ENCODE measurements at regions not wholly inside any gene's neighbourhood (a gene's known extent, or its start where the extent isn't known, plus 50 kb on each side); places are given as distances from the start of the nearest gene placed in this dataset.
"Not testable (repeated sequence)": the region's sequence is repeated elsewhere in the genome, so short reads cannot be mapped to it uniquely, and the experiment has no call there.

- TF ChIP-seq CTCF (IDR thresholded peaks at IDR 0.05) (no peak), EP300 (IDR thresholded peaks at IDR 0.05) (no peak), POLR2A (IDR thresholded peaks at IDR 0.05) (no peak), POLR2AphosphoS5 (IDR thresholded peaks at IDR 0.05) (no peak)
- Histone ChIP-seq H3K27ac (no peak overlapping the region), H3K9me3 (no peaks in the 10 kb centered on the region), H3K27me3 (no peaks in the 10 kb centered on the region), H3K4me3 (no peak overlapping the region), H3K36me3 (no peaks in the 10 kb centered on the region), H3K4me1 (peaks cover 5 to 18% (median 13%) of the 10 kb centered on the region in 4 donors)
- WGBS, 2 donors, result 84 to 87% methylated on average over 5 of the region's 5 CpGs
- ATAC-seq (ENCODE audit: low FRiP score in 2 of 2), result no peak
- no peak for DNase-seq
Observed at GRCh38 chr16:29315046-29315445, 91.5 kb downstream of the NPIPB11 start.

GRCh38 chr16:29314292-29314934, 92.1 kb downstream of the NPIPB11 start:
- WGBS, 2 donors, result 97 to 98% methylated on average over 12 to 17 of the region's 20 CpGs
- ATAC-seq (ENCODE audit: low FRiP score in 2 of 2), result no peak
- Histone ChIP-seq H3K36me3 (no peaks in the 10 kb centered on the region), H3K9me3 (no peaks in the 10 kb centered on the region), H3K4me3 (no peak overlapping the region), H3K27me3 (no peaks in the 10 kb centered on the region), H3K27ac (no peak overlapping the region), H3K4me1 (peaks cover 5 to 18% (median 13%) of the 10 kb centered on the region in 4 donors)
- TF ChIP-seq POLR2A (IDR thresholded peaks at IDR 0.05), result no peak
- no peak for TF ChIP-seq EP300 (IDR thresholded peaks at IDR 0.05)
- no peak for TF ChIP-seq POLR2AphosphoS5 (IDR thresholded peaks at IDR 0.05)
- TF ChIP-seq CTCF (IDR thresholded peaks at IDR 0.05), result no peak
- DNase-seq, result no peak

GRCh38 chr16:29313559-29314048, 92.9 kb downstream of the NPIPB11 start:
- TF ChIP-seq POLR2AphosphoS5 (IDR thresholded peaks at IDR 0.05), result no peak
- no peak for TF ChIP-seq EP300 (IDR thresholded peaks at IDR 0.05)
- TF ChIP-seq CTCF (IDR thresholded peaks at IDR 0.05), result no peak
- no peak for TF ChIP-seq POLR2A (IDR thresholded peaks at IDR 0.05)
- ATAC-seq (ENCODE audit: low FRiP score in 2 of 2) (no peak), DNase-seq (no peak)
- H3K9me3 ChIP-seq, result no peaks in the 10 kb centered on the region
- no peaks in the 10 kb centered on the region for H3K27me3 ChIP-seq
- no peak overlapping the region for H3K4me3 ChIP-seq
- no peak overlapping the region for H3K27ac ChIP-seq
- no peaks in the 10 kb centered on the region for H3K36me3 ChIP-seq
- H3K4me1 ChIP-seq, result peaks cover 3 to 11% (median 7%) of the 10 kb centered on the region in 4 donors
- WGBS, 2 donors, result 86 to 96% methylated on average over 5 to 9 of the region's 9 CpGs

- ATAC-seq (ENCODE audit: low FRiP score in 2 of 2) (no peak), DNase-seq (no peak)
- no peaks in the 10 kb centered on the region for H3K36me3 ChIP-seq
- no peaks in the 10 kb centered on the region for H3K9me3 ChIP-seq
- H3K4me3 ChIP-seq, result no peak overlapping the region
- H3K27ac ChIP-seq, result no peak overlapping the region
- WGBS, 2 donors, result 86 to 90% methylated on average over 15 to 18 of the region's 33 CpGs
- H3K4me1 ChIP-seq, result peaks cover 0 to 6% (median 3%) of the 10 kb centered on the region in 4 donors
- TF ChIP-seq CTCF (IDR thresholded peaks at IDR 0.05) (no peak), POLR2AphosphoS5 (IDR thresholded peaks at IDR 0.05) (no peak), POLR2A (IDR thresholded peaks at IDR 0.05) (no peak), EP300 (IDR thresholded peaks at IDR 0.05) (no peak)
- no peaks in the 10 kb centered on the region for H3K27me3 ChIP-seq
Observed at GRCh38 chr16:29312835-29313558, 93.5 kb downstream of the NPIPB11 start.

- H3K4me1 ChIP-seq; H3K36me3 ChIP-seq; H3K27ac ChIP-seq; ATAC-seq (ENCODE audit: low FRiP score in 2 of 2); H3K9me3 ChIP-seq; H3K4me3 ChIP-seq; H3K27me3 ChIP-seq: not testable (repeated sequence)
- 94 to 98% methylated on average over 12 to 17 of the region's 18 CpGs for WGBS, 2 donors
- peak in 1 of 2 donors; percentile 75 for DNase-seq
Observed at GRCh38 chr16:29312345-29312675, 94.2 kb downstream of the NPIPB11 start.
